Ishikawa (cell line): ENCODE measurements at regions not wholly inside any gene's neighbourhood (a gene's known extent, or its start where the extent isn't known, plus 50 kb on each side); places are given as distances from the start of the nearest gene placed in this dataset.

Source experiments
- CEBPB ChIP-seq: IDR thresholded peaks from 2 replicates; pipeline ENCODE4 v1.6.1; 2012
- FOXM1 ChIP-seq: IDR thresholded peaks from 2 replicates; pipeline ENCODE4 v1.6.1; 2012; ENCODE audit warnings: low read depth, borderline replicate concordance
- MAX ChIP-seq: IDR thresholded peaks from 2 replicates; pipeline ENCODE4 v1.6.1; 2012
- TEAD4 ChIP-seq: IDR thresholded peaks from 2 replicates; pipeline ENCODE4 v1.6.1; 2012
- USF1 ChIP-seq: IDR thresholded peaks from 2 replicates; pipeline ENCODE4 v1.6.1; 2012
- YY1 ChIP-seq: IDR thresholded peaks from 2 replicates; pipeline ENCODE4 v1.6.1; 2012; ENCODE audit warnings: low read depth

- TF ChIP-seq MAX, result no peak
- no peak for TF ChIP-seq YY1
- TF ChIP-seq CEBPB, result no peak
- TF ChIP-seq TEAD4, result no peak
- no peak for TF ChIP-seq FOXM1
- no peak for TF ChIP-seq USF1
Observed at GRCh38 chr4:14143892-14144291, 516.4 kb upstream of the BOD1L1 start.
